Transverse colon (tissue), 3 donors: ENCODE measurements at regions not wholly inside any gene's neighbourhood (a gene's known extent, or its start where the extent isn't known, plus 50 kb on each side); places are given as distances from the start of the nearest gene placed in this dataset.

ENCODE experiments used
- POLR2A ChIP-seq: fragments of 450-650 bp; IDR thresholded peaks from one replicate; pipeline ENCODE4 v1.6.1; 2016; ENCODE audit warnings: antibody characterized with exemption, mild to moderate bottlenecking, moderate library complexity
- TF ChIP-seq, protein P1 (sequence below), 5 experiments: fragments of 200-600 bp in 3 of 5; fragments of 450-650 bp in 2 of 5; sonication (generic) in 3 of 5; IDR thresholded peaks; 1 replicate in 2 of 5; 2 replicates in 3 of 5; pipeline ENCODE4 v1.5.1; 2016 to 2017; ENCODE audit warnings: antibody characterized with exemption in 5 of 5, inconsistent platforms in 3 of 5, mild to moderate bottlenecking in 2 of 5, moderate library complexity in 1 of 5

DNA sequence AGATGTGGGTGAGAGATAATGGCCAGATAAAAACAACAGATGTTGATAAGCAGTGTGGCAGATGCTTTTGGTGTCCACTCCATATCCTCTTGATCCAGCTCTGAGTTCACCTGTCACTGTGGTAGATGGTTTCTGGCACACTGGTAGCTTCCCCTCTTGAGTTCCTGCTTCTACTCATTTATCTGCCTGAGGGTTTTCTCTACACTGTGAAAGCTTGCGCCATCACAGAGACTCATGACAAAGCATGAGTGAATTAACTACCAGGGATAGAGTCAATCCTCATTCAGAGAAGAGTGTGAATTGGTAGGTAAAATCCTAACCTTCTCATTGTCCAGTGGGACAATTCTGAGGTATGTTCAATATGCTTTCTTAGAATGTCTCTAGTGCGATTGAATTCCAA is 50.0 kb upstream of the ARHGEF26 start:
- TF ChIP-seq POLR2A, result no peak
- TF ChIP-seq, protein P1, sequence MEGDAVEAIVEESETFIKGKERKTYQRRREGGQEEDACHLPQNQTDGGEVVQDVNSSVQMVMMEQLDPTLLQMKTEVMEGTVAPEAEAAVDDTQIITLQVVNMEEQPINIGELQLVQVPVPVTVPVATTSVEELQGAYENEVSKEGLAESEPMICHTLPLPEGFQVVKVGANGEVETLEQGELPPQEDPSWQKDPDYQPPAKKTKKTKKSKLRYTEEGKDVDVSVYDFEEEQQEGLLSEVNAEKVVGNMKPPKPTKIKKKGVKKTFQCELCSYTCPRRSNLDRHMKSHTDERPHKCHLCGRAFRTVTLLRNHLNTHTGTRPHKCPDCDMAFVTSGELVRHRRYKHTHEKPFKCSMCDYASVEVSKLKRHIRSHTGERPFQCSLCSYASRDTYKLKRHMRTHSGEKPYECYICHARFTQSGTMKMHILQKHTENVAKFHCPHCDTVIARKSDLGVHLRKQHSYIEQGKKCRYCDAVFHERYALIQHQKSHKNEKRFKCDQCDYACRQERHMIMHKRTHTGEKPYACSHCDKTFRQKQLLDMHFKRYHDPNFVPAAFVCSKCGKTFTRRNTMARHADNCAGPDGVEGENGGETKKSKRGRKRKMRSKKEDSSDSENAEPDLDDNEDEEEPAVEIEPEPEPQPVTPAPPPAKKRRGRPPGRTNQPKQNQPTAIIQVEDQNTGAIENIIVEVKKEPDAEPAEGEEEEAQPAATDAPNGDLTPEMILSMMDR (IDR thresholded peaks at IDR 0.05), result no peak
